Stimulated activated CD4-positive, alpha-beta T cell treated with anti-CD3 and anti-CD28 coated beads, Interleukin-12 subunit alpha, Interleukin-12 subunit beta, amount 100 ng/mL, for 24 hours (primary cell): ENCODE measurements at regions not wholly inside any gene's neighbourhood (a gene's known extent, or its start where the extent isn't known, plus 50 kb on each side); places are given as distances from the start of the nearest gene placed in this dataset.

Experiments
- DNase-seq, 2 experiments: peaks; one replicate each; pipeline ENCODE4 v3.0.0-alpha.2; 2020; ENCODE audit warnings: low read depth in 2 of 2

DNA sequence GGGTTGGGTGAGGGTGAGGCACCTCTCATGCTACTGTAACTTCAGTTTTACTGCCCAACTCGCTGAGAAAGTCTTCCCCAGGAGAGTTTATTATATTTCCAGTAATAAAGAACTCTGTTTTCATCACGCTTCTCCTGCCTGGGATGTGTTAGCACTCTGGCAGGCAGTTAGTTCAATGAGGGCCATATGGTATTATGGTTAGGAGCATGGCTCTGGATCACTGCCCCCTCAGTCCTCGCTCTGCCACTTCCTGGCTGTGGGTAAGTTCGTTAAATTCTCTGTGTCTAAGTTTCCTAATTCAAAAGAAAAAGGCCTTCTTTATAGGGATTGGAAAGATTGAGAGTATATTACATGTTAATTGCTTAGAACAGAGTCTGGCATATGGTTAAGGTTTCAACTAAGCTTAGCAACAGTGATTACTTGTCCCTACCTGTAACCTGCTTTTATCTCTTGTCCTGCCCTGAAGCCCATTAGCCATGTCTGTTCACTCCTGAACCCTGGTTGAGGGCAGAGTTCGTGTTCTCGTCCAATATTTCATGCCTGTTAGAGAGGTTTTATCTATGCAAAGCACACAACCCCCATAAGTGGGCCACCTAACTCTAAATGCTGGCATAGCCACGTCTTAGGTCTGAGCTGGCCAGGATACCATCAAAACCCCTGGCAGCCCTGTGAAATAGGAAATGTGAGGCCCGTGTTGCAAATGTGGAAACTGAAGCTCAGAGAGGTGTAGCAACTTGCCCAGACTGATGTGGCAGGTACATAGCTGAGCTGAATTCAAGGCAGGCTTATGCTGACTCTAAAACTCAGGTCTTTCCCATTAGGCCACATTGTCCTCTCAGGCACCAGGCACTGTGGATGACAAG lies 342.5 kb upstream of the JARID2 start:
- no peak for DNase-seq

DNA sequence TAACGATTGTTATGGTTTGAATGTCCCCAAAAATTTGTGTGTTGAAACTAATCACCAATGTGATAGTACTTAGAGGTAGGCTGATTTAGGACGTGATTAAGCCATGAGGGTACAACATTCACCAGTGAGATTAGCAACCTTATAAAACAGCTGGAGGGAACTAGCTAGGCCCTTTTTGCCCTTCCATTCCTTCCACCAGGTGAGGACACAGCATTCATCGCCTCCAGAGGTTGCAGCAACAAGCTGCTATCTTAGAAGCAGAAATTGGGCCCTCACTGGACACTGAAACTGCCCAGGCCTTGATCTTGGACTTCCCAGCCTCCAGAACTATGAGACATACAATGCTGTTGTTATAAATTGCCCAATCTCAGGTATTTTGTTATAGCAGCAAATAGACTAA lies 340.7 kb upstream of the JARID2 start:
- DNase-seq, result no peak

DNA sequence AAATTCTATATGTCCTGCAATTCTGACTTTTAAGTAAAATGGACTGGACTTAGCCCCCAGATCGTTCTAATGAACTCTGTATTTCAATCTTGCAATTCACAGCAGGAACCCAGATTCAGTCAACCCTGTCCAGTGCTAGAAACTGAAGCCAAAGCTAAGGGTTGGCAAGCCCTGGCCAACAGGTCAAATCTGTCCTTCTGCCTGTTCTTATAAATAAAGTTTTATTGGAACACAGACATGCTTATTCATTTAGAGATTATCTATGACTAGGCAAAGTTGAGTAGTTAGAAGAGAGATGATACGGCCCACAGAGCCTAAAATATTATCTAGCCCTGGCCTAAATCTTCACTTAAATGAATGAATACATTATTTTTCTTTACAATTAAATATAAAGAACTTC lies 339.2 kb upstream of the JARID2 start:
- no peak for DNase-seq

DNA sequence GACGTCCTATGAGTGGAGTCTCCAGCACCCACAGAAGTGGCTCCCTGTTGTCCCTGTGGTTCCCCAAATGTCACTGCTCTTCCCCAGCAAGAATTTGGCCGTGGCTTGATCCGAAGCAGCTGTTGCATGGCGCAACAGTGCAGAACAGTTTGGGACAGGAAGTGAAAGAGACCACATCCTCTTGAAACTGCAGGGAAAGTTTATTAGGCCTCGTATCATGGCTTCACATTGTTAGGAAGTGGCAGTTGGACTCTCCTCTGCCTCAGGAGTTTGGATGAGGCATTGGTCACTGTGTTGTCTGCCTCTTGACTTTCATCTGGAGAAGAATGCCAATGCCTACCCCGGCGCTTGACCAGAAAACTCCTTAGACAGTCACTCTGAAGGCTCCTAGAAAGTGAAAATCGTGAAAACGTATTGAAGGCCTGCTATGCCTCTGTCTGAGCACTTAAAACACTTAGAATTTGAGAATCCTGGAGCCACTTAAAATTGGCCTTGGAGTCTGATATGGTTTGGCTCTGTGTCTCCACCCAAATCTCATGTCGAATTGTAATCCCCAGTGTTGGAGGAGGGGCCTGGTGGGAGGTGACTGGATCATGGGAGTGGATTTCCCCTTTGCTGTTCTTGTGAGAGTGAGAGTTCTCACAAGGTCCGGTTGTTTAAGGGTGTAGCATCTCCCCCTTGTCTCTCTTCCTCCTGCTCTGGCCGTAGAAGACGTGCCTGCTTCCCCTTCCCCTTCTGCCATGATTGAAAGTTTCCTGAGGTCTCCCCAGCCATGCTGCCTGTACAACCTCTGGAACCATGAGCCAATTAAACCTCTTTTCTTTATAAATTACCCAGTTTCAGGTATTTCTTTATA lies 334.9 kb upstream of the JARID2 start:
- DNase-seq, result no peak

DNA sequence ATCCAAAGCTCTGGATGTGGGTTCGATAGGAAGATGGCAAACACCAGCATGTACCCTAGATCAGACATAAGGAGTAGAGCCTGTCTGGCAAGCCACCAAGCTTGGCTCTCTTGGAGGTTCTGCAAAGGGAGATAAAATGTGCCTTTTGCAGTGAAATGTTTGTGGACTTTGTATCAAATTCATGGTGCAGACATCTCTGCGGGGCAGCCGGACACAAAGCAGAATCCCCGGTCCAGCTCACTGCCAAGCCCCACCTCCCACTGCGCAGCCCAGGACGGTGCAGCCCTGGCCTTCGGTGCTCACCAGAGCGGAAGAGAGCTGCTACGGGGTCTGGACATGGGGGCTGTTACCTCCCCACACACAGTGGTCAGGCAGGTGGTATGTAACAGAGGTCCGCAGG lies 333.6 kb upstream of the JARID2 start:
- no peak for DNase-seq

DNA sequence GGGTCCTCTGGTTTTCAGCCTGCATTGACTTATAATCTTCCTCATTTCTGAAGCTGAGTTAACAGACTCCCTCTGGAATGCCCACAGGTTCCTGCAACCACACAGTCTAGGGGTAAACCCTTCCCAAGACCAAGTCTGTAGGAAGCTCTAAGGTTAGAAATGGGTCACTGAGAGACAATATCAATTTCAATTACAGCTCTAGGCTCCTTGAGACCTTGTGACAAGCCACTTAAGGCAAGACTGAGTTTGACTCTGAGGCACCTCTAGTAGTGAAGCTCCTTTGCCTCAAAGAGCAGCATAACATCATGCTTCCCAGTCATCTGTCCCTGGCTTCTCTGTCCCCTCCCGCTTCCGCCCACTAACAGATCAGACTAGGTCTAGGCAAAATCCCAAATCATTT lies 333.2 kb upstream of the JARID2 start:
- DNase-seq, result no peak

GRCh38 chr6:14913931-14914330 lies 331.9 kb upstream of the JARID2 start:
- no peak for DNase-seq

- DNase-seq, result no peak
Measured at GRCh38 chr6:14915888-14916832, 329.7 kb upstream of the JARID2 start.

DNA sequence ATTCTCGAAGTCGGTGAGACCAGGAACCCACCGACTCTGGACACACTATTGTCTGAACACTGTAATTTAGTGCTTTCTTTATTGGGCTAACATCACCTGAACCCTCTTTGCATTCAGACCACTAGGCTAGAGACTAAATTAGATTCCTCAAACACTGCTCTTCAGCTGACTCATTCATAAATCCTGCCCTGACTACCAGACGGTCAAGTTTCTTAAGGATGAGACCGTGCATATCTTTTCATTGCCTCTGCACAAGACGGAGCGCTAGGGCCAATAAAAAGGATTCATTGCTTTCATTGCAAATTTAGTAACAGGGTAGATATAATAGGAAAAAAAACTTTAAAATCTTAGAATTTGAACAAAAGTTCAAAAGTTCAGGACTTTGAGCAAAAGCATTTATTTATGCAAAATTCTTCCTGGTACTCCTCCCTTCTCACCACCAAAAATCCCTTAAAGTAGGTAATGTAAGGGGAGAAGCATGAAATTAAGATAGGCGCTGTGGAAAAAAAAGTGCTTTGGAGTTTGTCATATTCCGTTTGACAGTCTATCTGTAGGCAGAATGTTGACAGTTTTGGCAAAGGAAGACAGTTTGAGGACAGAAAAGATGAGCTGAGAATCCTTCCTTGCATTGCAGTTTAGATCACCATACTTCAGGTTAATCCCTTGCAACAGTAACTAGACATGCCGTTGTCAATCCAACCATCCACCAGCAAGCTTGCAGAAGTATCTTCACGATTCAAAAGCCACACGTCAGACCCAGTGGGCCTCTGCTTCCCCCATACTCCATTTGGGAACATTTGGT lies 328.6 kb upstream of the JARID2 start:
- no peak for DNase-seq

- no peak for DNase-seq
Measured at GRCh38 chr6:14918200-14918907, 327.5 kb upstream of the JARID2 start.

DNA sequence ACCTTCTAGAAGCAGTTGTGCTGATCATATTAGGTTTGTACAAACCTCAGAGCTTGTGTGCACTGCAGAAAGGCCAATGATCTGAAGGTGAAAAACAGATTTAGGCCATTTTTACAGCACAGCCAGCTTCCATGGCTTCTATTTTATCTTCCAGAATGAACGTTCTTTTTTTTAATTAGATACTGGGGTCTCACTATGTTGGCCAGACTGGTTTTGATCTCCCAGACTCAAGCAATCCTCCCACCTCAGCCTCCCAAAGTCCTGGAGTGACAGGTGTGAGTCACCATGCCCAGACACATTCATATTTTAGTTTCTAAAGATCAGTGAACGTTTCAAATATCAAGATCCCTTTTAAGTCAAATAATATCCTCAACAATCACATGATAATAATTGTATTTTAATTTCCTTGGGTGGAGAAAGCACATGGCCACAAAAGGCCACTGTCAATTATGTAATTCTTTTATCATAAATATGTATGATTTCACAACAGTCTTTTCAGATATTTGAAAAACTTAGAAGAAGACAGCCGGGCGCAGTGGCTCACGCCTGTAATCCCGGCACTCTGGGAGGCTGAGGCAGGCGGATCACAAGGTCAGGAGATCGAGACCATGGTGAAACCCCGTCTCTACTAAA lies 326.7 kb upstream of the JARID2 start:
- no peak for DNase-seq

- DNase-seq, result no peak
Measured at GRCh38 chr6:14920276-14920675, 325.6 kb upstream of the JARID2 start.

- DNase-seq, result no peak
Measured at GRCh38 chr6:14921170-14921569, 324.7 kb upstream of the JARID2 start.

DNA sequence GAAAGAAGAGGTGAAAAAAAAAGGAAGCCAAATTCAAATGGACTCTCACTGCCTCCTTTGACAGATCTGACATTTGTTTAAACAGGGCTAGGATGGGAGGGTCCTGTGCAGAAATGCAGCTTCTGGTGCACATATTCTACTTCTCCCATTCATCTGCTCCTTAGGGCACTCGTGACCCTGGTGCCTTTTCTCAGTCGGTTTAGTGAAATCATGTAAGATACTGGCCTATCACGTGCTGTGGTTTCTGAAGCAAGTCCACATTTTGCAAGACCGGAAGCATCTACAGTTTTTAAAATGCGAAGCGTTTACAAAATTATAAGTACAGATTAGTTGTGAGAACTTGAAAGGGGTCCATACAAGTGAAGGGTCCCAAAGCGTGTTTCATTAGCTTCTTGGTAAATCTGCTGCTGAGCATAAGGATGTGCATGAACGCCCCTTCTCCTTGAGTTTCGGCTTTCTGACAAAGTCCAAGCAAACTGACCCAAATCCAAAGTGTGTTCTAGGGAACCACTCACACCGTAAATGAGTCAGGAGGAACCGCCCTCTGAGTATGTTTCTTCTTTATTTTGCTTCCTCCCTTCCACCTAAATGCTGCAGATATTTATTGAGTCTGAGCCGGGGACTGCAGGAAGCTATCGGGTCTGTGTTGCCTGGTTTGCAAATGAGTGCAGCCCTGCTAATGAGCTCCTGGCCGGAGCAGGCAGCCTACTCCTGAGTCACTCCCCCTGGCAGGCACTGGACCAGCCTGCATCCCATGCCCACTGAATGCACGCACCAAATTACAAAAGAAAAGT lies 323.8 kb upstream of the JARID2 start:
- no peak for DNase-seq

DNA sequence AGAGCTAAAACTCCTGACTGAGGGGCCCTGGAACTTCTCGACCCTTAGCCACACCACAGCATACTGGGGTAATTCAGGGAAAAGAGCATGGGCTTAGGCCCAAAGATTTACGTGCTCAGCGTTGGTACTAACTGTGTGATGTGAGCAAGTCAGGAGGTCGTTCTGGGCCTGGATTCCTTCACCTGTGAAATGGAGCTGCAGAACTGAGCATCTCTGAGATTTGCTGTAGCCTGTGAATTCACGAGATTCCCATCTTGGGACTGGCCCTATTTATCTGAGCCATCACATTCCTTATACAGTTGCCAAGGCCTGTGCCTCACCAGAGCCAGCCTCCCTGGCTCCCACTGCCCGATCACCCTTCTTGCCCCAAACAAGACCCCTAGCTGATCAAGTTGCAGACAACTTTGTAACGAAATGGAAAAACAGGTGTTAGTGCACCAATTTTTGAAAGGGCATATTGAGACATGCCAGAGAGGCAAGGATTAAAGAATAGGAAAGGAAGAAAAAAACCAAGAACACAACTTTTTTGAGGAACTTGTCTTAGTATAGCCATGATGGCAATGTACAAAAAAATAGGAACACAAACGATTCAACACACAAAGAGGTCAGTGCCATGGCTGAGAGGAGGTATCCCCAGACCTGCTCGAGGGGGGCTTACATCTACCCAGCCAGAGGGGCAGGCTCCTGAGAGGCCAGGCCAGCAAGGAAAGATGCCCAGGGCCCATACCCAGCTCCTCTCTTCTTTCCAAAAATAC lies 323.0 kb upstream of the JARID2 start:
- no peak for DNase-seq

- no peak for DNase-seq
Measured at GRCh38 chr6:14924126-14925024, 321.5 kb upstream of the JARID2 start.

DNA sequence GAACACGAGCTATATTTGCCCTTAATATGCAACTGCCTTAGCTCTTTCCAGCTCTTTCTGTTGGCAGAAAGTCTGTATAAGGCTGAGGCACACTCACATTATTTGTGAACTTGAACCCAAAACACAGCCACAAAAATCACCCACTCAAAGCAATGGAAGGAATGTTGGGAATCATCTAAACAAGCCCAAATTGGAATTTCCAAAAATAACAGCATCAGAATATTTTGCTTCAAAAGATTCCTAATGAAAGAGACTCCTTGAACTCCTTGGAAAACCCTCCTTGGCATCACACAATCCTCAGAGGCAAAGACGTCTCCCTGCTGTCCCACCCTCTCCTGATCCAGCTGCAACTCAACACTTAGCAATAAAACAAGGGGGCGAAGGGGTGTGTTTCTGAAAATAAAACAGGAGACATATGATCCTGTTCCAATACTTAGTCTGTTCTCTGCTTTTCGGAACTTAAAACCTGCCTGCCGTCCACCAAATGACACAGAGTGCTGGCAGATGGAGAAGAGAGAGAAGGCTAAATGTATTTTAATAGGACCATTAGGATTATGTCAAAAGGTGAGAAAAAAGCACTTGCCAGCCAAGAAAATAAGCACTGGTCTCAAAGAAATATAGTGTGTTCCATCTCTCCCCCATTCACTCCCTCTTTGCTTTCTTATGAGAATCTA lies 320.7 kb upstream of the JARID2 start:
- no peak for DNase-seq
